CD4-positive, alpha-beta T cell treated with Interleukin-4 for 1 hour (primary cell): ENCODE measurements at regions not wholly inside any gene's neighbourhood (a gene's known extent, or its start where the extent isn't known, plus 50 kb on each side); places are given as distances from the start of the nearest gene placed in this dataset.
"Not testable (repeated sequence)": the region's sequence is repeated elsewhere in the genome, so short reads cannot be mapped to it uniquely, and the experiment has no call there.

ENCODE experiments used
- DNase-seq, 2 donors: peaks; one replicate each; pipeline ENCODE4 v3.0.0-alpha.2; 2020 to 2022

GRCh38 chr12:131192951-131193350, 239.2 kb downstream of the ADGRD1 start:
- DNase-seq: no peak

- no peak for DNase-seq
Observed at GRCh38 chr12:131194166-131194565, 240.5 kb downstream of the ADGRD1 start.

DNA sequence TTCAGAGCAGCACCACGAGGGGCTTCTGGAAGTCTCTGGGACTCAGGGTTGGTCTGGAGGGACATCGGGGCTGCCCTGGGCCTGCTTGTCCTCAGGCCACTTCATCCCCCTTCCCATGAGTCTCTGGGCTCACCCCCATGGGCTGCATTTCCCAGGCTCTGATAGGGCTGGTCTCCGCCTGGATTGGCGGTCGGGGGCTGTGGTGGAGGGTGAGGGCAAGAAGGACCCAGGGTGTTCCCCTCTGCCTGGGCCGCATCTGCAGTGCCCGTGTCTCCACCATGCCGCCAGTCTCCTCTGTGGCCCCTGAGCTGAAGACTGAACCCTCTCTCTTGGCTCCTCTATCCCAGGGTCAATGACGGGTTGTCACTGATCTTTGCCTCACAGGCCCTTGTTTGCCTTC, 242.1 kb downstream of the ADGRD1 start:
- no peak for DNase-seq

- DNase-seq: no peak
Observed at GRCh38 chr12:131196220-131196619, 242.5 kb downstream of the ADGRD1 start.

- DNase-seq: no peak
Observed at GRCh38 chr12:131197490-131197889, 243.8 kb downstream of the ADGRD1 start.

DNA sequence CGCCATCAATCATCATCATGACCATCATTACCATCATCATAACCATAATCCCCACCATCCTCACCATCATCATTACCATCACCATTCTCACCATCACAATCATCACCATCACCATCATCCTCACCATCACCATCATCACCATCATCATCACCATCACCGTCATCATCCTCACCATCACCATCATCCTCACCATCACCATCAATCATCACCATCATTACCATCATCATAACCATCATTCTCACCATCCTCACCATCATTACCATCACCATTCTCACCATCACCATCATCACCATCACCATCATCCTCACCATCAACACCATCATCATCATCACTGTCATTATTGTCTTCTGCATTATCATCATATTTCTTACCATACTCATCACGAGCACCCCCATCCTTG, 245.5 kb downstream of the ADGRD1 start:
- no peak for DNase-seq

GRCh38 chr12:131201912-131202311, 248.2 kb downstream of the ADGRD1 start:
- not testable (repeated sequence) for DNase-seq

DNA sequence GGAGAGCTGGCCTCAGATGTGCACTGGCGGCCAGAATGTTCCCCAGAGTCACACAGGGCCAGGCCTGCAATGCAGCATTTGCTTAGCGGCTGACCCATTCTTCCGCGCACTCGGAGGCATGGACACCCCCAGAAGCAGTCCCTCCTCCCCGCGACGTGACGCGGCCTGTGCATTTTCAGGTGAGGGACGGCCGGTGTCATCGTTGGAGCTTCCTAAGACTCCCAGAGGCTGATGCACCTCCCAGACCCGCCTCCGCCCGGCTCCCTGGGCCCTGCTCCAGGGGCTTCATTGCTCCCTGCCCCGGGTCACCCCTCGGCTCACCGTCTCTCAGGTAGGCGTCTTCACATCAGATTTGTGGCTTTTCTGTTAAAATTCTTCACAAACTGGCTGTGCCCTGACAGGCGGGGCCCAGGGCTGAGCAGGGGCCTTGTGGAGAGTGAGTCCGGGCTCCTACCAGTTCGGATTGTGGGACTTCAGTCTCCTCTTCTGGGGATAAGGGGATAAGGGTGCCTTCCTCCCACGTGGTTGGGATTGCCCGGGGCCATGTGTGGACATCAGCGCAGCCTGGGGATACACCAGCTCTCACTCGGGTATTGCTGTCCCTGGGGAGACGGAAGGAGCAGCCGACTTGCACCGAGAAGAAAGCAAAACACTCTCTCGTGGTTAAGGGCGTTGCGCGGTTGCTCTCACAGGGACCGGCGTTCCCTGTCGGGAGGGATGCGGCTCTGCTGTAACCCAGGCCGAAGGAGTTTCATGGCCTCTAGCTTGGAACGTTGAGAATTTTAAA, 249.1 kb downstream of the ADGRD1 start:
- no peak for DNase-seq

GRCh38 chr12:131203666-131204415, 250.1 kb downstream of the ADGRD1 start:
- no peak for DNase-seq

- DNase-seq: no peak
Observed at GRCh38 chr12:131204416-131205274, 250.9 kb downstream of the ADGRD1 start.

- not testable (repeated sequence) for DNase-seq
Observed at GRCh38 chr12:131205275-131205933, 251.7 kb downstream of the ADGRD1 start.

DNA sequence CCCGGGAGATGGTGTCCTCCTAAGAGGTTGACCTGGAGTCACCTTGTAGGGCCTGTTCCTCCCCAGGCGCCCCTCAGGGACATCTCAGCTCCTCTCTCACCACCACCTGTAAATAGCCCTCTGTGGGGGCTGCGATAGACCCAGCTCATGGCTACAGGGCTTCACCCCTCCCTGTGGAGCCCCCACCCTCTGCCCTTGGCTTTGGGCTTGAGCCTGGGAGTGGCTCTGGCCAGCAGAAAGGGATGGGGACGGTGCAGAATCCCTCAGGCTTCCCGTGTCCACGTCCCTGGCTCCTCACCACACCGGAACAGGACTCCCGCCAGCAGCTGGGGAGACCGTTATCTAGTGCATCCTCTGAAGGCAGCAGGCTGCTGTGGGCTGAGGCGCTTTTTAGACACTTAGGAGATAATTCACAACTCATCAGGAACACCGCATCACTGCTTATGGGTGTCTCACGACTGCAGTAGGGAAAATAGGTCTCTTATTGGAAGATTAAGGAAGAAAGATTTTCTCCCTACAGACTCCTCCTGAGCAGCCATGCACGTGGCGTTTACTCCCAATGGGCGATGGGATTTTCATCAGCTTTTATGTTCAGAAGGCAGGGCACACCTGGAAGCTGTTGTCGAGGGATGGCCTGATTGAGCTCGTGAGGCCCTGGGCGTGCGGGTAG, 253.1 kb downstream of the ADGRD1 start:
- not testable (repeated sequence) for DNase-seq

GRCh38 chr12:131207300-131207660, 253.6 kb downstream of the ADGRD1 start:
- not testable (repeated sequence) for DNase-seq

DNA sequence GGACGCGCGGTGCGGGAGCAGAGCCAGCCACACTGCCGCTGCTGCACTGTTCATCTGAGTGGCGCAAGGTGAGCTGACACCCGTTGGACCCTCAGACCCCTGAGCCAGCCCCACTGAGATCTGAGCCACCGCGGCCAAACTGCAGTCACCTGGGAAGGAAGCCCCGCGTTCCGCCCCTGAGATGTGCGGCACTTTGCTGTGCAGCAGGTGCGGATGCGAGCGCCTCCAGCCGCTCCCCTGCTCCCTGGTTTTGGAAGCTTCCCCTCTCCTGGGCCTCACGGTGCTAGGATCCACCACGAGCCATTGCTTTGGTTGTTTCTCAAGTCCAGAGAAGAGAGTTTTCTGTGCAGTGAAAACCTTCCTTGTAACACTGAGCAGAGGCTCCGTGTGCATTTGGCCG, 254.1 kb downstream of the ADGRD1 start:
- not testable (repeated sequence) for DNase-seq

DNA sequence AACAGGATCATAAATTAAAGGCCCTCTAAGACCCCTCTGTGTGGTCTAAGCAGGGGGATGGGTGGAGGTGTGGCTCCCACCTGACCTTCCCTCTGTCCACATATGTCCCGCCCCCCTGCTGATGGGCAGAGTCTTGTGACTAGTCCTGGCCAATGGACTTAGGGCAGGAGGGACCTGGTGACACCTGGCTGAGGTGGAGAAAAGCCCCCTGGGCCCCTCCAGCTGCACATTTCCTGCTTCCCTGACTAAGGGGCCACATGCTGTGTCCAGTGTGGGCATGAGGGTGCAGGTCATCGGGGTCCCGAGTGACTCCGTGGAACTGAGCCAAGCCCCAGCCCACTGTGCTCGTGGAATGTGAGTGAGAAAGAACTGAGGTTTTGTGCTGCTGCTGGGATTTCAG, 254.7 kb downstream of the ADGRD1 start:
- DNase-seq: no peak

GRCh38 chr12:131209082-131210070, 255.7 kb downstream of the ADGRD1 start:
- DNase-seq: no peak

- DNase-seq: no peak
Observed at GRCh38 chr12:131210506-131211339, 257.0 kb downstream of the ADGRD1 start.

GRCh38 chr12:131211340-131211938, 257.7 kb downstream of the ADGRD1 start:
- no peak for DNase-seq

- no peak for DNase-seq
Observed at GRCh38 chr12:131213896-131214442, 260.3 kb downstream of the ADGRD1 start.
